Natural killer cell (primary cell): ENCODE measurements at regions not wholly inside any gene's neighbourhood (a gene's known extent, or its start where the extent isn't known, plus 50 kb on each side); places are given as distances from the start of the nearest gene placed in this dataset.
"Not testable (repeated sequence)": the region's sequence is repeated elsewhere in the genome, so short reads cannot be mapped to it uniquely, and the experiment has no call there.

Experiments used
- ATAC-seq, 3 donors: fragments of 150-1000 bp in 2 of 3; fragments of 200-7000 bp in 1 of 3; cut with Tn5 transposase; 1 replicate in 1 of 3; 2 replicates in 2 of 3; pipeline ENCODE4 v1.10.0; 2021; ENCODE audit warnings: mild to moderate bottlenecking in 2 of 3, moderate library complexity in 2 of 3
- DNase-seq, 2 donors: peaks; one replicate each; pipeline versions ENCODE4 v3.0.0 to v3.0.0-alpha.2; 2013 to 2021; ENCODE audit warnings: mixed read lengths in 1 of 2
- H3K27ac ChIP-seq: one replicate; pipeline ENCODE4 v1.5.1; 2013; ENCODE audit warnings: mild to moderate bottlenecking, low read length
- H3K27me3 ChIP-seq: one replicate; pipeline ENCODE4 v1.6.1; 2013; ENCODE audit warnings: low read length; ENCODE audit not compliant: control insufficient read depth, insufficient read depth
- H3K36me3 ChIP-seq: one replicate; pipeline ENCODE4 v1.6.1; 2013; ENCODE audit warnings: low read length; ENCODE audit not compliant: control insufficient read depth, insufficient read depth
- H3K4me1 ChIP-seq: one replicate; pipeline ENCODE4 v1.6.1; 2013; ENCODE audit warnings: low read length; ENCODE audit not compliant: control insufficient read depth, insufficient read depth
- H3K4me3 ChIP-seq: one replicate; pipeline ENCODE4 v1.5.1; 2013; ENCODE audit warnings: low read length
- H3K9me3 ChIP-seq: one replicate; pipeline ENCODE4 v1.6.1; 2013; ENCODE audit warnings: low read length; ENCODE audit not compliant: control insufficient read depth, insufficient read depth
- H3K27ac Mint-ChIP-seq, 2 donors: one replicate each; pipeline ENCODE4 v1.8.0; 2022; ENCODE audit warnings: mild to moderate bottlenecking in 2 of 2, mixed read lengths in 2 of 2, moderate library complexity in 1 of 2
- H3K27me3 Mint-ChIP-seq, 2 donors: one replicate each; pipeline ENCODE4 v1.8.0; 2022; ENCODE audit warnings: low read depth in 2 of 2, mixed read lengths in 2 of 2
- H3K36me3 Mint-ChIP-seq: one replicate; pipeline ENCODE4 v1.8.0; 2022; ENCODE audit warnings: mixed read lengths
- H3K4me1 Mint-ChIP-seq, 2 donors: one replicate each; pipeline ENCODE4 v1.8.0; 2022; ENCODE audit warnings: mixed read lengths in 2 of 2
- H3K4me3 Mint-ChIP-seq: one replicate; pipeline ENCODE4 v1.8.0; 2022; ENCODE audit warnings: mild to moderate bottlenecking, moderate library complexity, mixed read lengths
- H3K9me3 Mint-ChIP-seq, 2 donors: one replicate each; pipeline ENCODE4 v1.8.0; 2022; ENCODE audit warnings: mixed read lengths in 2 of 2
- WGBS: methylation state at CpG from one replicate; pipeline ENCODE4 v1.1.7; 2013; ENCODE audit warnings: missing lambda C conversion rate; ENCODE audit not compliant: insufficient coverage; 5-methylcytosine and 5-hydroxymethylcytosine counted together
- intact Hi-C: fragments of 100-400 bp; cut with micrococcal nuclease; formaldehyde crosslinking; loops from one replicate; pipeline ENCODE4 v1.14.2; 2022
- TF ChIP-seq, protein P1 (sequence below): fragments of 200-600 bp; IDR thresholded peaks from one replicate; pipeline ENCODE4 v1.8.0; 2022; ENCODE audit warnings: antibody characterized with exemption

DNA sequence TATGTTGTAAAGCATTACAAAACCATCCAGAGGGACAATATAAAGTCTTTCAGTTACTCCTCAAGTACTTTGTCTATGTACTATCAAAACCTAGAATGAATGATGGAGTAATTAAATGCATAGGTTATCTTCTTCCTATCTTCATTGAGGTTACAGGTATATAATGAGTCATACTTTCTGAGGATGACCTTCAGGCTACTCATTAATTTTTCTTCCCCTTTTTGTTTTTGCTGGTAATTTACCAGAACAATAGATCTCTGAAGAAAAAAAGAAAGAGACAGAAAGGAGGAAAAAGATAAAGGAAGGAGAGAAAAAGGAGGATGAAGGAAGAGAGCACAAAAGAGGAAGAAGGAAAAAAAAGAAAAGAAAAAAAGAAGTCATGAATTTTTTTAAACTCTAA, 398.4 kb downstream of the TBC1D32 start:
- Histone ChIP-seq H3K36me3 (no peaks in the 10 kb centered on the region), H3K27ac (no peak overlapping the region), H3K4me3 (no peak overlapping the region), H3K4me1 (no peaks in the 10 kb centered on the region), H3K27me3 (no peaks in the 10 kb centered on the region), H3K9me3 (no peaks in the 10 kb centered on the region)
- Mint-ChIP-seq H3K9me3 (peaks cover 4 to 9% of the 10 kb centered on the region in 2 donors), H3K4me1 (no peaks in the 10 kb centered on the region), H3K36me3 (no peaks in the 10 kb centered on the region), H3K4me3 (no peak overlapping the region), H3K27me3 (no peaks in the 10 kb centered on the region), H3K27ac (no peak overlapping the region)
- TF ChIP-seq, protein P1, sequence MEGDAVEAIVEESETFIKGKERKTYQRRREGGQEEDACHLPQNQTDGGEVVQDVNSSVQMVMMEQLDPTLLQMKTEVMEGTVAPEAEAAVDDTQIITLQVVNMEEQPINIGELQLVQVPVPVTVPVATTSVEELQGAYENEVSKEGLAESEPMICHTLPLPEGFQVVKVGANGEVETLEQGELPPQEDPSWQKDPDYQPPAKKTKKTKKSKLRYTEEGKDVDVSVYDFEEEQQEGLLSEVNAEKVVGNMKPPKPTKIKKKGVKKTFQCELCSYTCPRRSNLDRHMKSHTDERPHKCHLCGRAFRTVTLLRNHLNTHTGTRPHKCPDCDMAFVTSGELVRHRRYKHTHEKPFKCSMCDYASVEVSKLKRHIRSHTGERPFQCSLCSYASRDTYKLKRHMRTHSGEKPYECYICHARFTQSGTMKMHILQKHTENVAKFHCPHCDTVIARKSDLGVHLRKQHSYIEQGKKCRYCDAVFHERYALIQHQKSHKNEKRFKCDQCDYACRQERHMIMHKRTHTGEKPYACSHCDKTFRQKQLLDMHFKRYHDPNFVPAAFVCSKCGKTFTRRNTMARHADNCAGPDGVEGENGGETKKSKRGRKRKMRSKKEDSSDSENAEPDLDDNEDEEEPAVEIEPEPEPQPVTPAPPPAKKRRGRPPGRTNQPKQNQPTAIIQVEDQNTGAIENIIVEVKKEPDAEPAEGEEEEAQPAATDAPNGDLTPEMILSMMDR = no peak
- intact Hi-C loops = no loop called here
- ATAC-seq = no peak
- no peak for DNase-seq

DNA sequence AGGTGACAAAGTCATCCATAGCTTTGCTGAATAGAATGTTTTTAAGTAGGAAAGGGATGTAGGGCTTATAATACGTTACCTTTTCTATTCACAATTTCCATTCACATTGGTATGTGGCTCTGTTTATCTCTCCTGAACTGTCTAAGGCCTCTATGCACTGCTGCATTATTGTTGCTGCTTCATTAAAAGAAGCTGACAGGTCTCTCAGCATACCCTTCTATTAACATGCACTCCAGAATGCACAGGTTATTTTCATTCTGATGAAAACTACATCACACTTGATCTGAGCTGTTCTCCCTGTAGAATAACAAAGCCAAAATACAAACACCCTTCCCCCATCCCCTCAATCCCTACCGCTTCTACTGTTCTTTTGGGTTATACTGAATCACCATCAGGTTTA, 399.3 kb downstream of the TBC1D32 start:
- Histone ChIP-seq H3K9me3 (no peaks in the 10 kb centered on the region), H3K27ac (no peak overlapping the region), H3K4me1 (no peaks in the 10 kb centered on the region), H3K36me3 (no peaks in the 10 kb centered on the region), H3K4me3 (no peak overlapping the region), H3K27me3 (no peaks in the 10 kb centered on the region)
- Mint-ChIP-seq H3K4me1 (no peaks in the 10 kb centered on the region), H3K4me3 (no peak overlapping the region), H3K27me3 (no peaks in the 10 kb centered on the region), H3K9me3 (peaks cover 4 to 11% of the 10 kb centered on the region in 2 donors), H3K36me3 (no peaks in the 10 kb centered on the region), H3K27ac (no peak overlapping the region)
- 57% methylated on average over 2 of the region's 2 CpGs for WGBS
- TF ChIP-seq, protein P1 = no peak
- DNase-seq (no peak), ATAC-seq (no peak)
- intact Hi-C loops = no loop called here

DNA sequence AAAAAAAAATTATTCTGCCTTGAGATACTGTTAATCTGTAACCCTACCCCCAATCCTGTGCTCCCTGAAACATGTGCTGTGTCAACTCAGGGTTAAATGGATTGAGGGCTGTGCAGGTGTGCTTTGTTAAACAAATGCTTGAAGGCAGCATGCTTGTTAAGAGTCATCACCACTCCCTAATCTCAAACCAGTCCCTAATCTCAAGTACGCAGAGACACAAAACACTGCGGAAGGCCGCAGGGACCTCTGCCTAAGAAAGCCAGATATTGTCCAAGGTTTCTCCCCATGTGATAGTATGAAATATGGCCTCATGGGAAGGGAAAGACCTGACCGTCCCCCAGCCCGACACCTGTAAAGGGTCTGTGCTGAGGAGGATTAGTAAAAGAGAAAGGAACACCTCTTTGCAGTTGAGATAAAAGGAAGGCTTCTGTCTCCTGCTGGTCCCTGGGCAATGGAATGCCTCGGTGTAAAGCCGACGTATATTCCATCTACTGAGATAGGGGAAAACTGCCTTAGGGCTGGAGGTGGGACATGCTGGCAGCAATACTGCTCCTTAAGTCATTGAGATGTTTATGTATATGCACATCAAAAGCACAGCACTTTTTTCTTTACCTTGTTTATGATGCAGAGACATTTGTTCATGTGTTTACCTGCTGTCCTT, 402.6 kb downstream of the TBC1D32 start:
- H3K9me3 ChIP-seq, intact Hi-C loops, H3K4me1 ChIP-seq, H3K36me3 Mint-ChIP-seq, H3K27me3 ChIP-seq, ATAC-seq, H3K4me1 Mint-ChIP-seq, H3K36me3 ChIP-seq, DNase-seq, H3K4me3 ChIP-seq, H3K27ac Mint-ChIP-seq, H3K4me3 Mint-ChIP-seq, H3K27me3 Mint-ChIP-seq, H3K27ac ChIP-seq: not testable (repeated sequence)
- peaks cover 17 to 26% of the 10 kb centered on the region in 2 donors for H3K9me3 Mint-ChIP-seq
- WGBS = 93% methylated on average over 8 of the region's 8 CpGs

DNA sequence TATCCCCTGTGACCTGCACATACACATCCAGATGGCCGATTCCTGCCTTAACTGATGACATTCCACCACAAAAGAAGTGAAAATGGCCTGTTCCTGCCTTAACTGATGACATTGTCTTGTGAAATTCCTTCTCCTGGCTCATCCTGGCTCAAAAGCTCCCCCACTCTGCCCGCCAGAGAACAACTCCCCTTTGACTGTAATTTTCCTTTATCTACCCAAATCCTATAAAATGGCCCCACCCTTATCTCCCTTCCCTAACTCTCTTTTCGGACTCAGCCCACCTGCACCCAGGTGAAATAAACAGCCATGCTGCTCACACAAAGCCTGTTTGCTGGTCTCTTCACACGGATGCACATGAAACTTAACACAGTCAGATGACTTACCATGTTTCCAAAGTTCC, 403.8 kb downstream of the TBC1D32 start:
- not testable (repeated sequence) for H3K36me3 Mint-ChIP-seq, DNase-seq

More for the DNA sequence above, 403.8 kb downstream of the TBC1D32 start:
- H3K9me3 Mint-ChIP-seq = peaks cover 20 to 29% of the 10 kb centered on the region in 2 donors
- H3K4me3 ChIP-seq, H3K4me1 ChIP-seq, H3K4me3 Mint-ChIP-seq, H3K27ac ChIP-seq, intact Hi-C loops, H3K9me3 ChIP-seq, H3K27me3 Mint-ChIP-seq, H3K36me3 ChIP-seq, H3K27ac Mint-ChIP-seq, H3K27me3 ChIP-seq, ATAC-seq, H3K4me1 Mint-ChIP-seq: not testable (repeated sequence)
- WGBS = 91% methylated on average over 3 of the region's 4 CpGs
